Left lung (tissue), 4 donors: ENCODE measurements at regions not wholly inside any gene's neighbourhood (a gene's known extent, or its start where the extent isn't known, plus 50 kb on each side); places are given as distances from the start of the nearest gene placed in this dataset.

Source experiments
- ATAC-seq: fragments of 200-7000 bp; cut with Tn5 transposase; one replicate; pipeline ENCODE4 v1.9.1; 2020; ENCODE audit warnings: moderate library complexity
- DNase-seq, 4 donors: peaks; one replicate each; pipeline ENCODE4 v3.0.0-alpha.2; 2013 to 2020
- H3K27ac ChIP-seq, 2 donors: fragments of 200-600 bp; sonication (generic) in 1 of 2; one replicate each; pipeline versions ENCODE4 v1.5.0 to v1.8.0; 2020 to 2021
- H3K27me3 ChIP-seq, 2 donors: fragments of 200-600 bp; sonication (generic) in 1 of 2; one replicate each; pipeline versions ENCODE4 v1.5.0 to v1.8.0; 2020 to 2021
- H3K36me3 ChIP-seq, 2 donors: fragments of 200-600 bp; sonication (generic) in 1 of 2; one replicate each; pipeline versions ENCODE4 v1.5.0 to v1.8.0; 2020 to 2021
- H3K4me1 ChIP-seq, 2 donors: fragments of 200-600 bp; one replicate each; pipeline ENCODE4 v1.8.0; 2021
- H3K4me3 ChIP-seq, 2 donors: fragments of 200-600 bp; sonication (generic) in 1 of 2; one replicate each; pipeline versions ENCODE4 v1.5.0 to v1.8.0; 2020 to 2021; ENCODE audit warnings: mild to moderate bottlenecking in 1 of 2
- H3K9me3 ChIP-seq, 2 donors: fragments of 200-600 bp; sonication (generic) in 1 of 2; one replicate each; pipeline versions ENCODE4 v1.5.0 to v1.8.0; 2020 to 2021
- CTCF ChIP-seq, 2 donors: fragments of 200-600 bp; sonication (generic) in 1 of 2; IDR thresholded peaks; one replicate each; pipeline versions ENCODE4 v1.5.0 to v1.8.0; 2021; ENCODE audit warnings: antibody characterized with exemption in 2 of 2
- intact Hi-C, 2 donors: fragments of 100-400 bp; cut with DNase I; formaldehyde crosslinking; loops; one replicate each; pipeline versions ENCODE4 v1.11.2 to v1.14.2; 2022
- donor health status: DM: no; HTN: yes; CAD: no.
- donor health status: DM: no; HTN: no; CAD: no.

- no peak overlapping the region for H3K27ac ChIP-seq
- intact Hi-C loops, result no loop called here
Measured at GRCh38 chr5:124905256-124906130, 159.1 kb upstream of the ZNF608 start.

GRCh38 chr5:124906339-124907097 lies 160.1 kb upstream of the ZNF608 start:
- intact Hi-C loops, result no loop called here
- peak in 2 of 4 donors; percentile 77 to 85 for DNase-seq

More at GRCh38 chr5:124905256-124906130, 159.1 kb upstream of the ZNF608 start:
- H3K9me3 ChIP-seq, result no peaks in the 10 kb centered on the region
- DNase-seq (no peak), ATAC-seq (no peak)
- H3K4me3 ChIP-seq, result no peak overlapping the region
- H3K36me3 ChIP-seq, result no peaks in the 10 kb centered on the region
- TF ChIP-seq CTCF (IDR thresholded peaks at IDR 0.05), result no peak
- H3K27me3 ChIP-seq, result no peaks in the 10 kb centered on the region
- peaks cover 15 to 47% of the 10 kb centered on the region in 2 donors for H3K4me1 ChIP-seq

GRCh38 chr5:124907098-124907644 lies 160.7 kb upstream of the ZNF608 start:
- H3K27ac ChIP-seq, result peak overlapping the region; percentile 45 to 64

More at GRCh38 chr5:124906339-124907097, 160.1 kb upstream of the ZNF608 start:
- Histone ChIP-seq H3K4me1 (peaks cover 15 to 46% of the 10 kb centered on the region in 2 donors), H3K36me3 (no peaks in the 10 kb centered on the region), H3K27ac (peak overlapping the region; percentile 45 to 64), H3K9me3 (no peaks in the 10 kb centered on the region), H3K4me3 (no peak overlapping the region), H3K27me3 (no peaks in the 10 kb centered on the region)
- peak; percentile 84 for ATAC-seq
- no peak for TF ChIP-seq CTCF (IDR thresholded peaks at IDR 0.05)

GRCh38 chr5:124908581-124909451 lies 162.4 kb upstream of the ZNF608 start:
- TF ChIP-seq CTCF (IDR thresholded peaks at IDR 0.05), result no peak
- Histone ChIP-seq H3K36me3 (no peaks in the 10 kb centered on the region), H3K4me1 (peaks cover 15 to 29% of the 10 kb centered on the region in 2 donors), H3K4me3 (no peak overlapping the region), H3K9me3 (no peaks in the 10 kb centered on the region), H3K27me3 (no peaks in the 10 kb centered on the region), H3K27ac (no peak overlapping the region)
- ATAC-seq, result peak; percentile 39
- intact Hi-C loops, result no loop called here
- no peak for DNase-seq

More at GRCh38 chr5:124907098-124907644, 160.7 kb upstream of the ZNF608 start:
- Histone ChIP-seq H3K4me1 (peaks cover 15 to 40% of the 10 kb centered on the region in 2 donors), H3K4me3 (no peak overlapping the region), H3K9me3 (no peaks in the 10 kb centered on the region), H3K36me3 (no peaks in the 10 kb centered on the region), H3K27me3 (no peaks in the 10 kb centered on the region)
- ATAC-seq (no peak), DNase-seq (no peak)
- intact Hi-C loops, result no loop called here
- TF ChIP-seq CTCF (IDR thresholded peaks at IDR 0.05), result no peak
